Spleen (tissue), 7 donors: ENCODE measurements at regions not wholly inside any gene's neighbourhood (a gene's known extent, or its start where the extent isn't known, plus 50 kb on each side); places are given as distances from the start of the nearest gene placed in this dataset.

ENCODE experiments used
- CTCF ChIP-seq, 11 experiments: fragments of 200-600 bp in 7 of 11; fragments of 450-650 bp in 4 of 11; sonication (generic) in 4 of 11; IDR thresholded peaks in 8 of 11; conservative IDR thresholded peaks in 3 of 11; 1 replicate in 7 of 11; 2 replicates in 4 of 11; pipeline versions ENCODE4 v1.4.0 to v1.8.0; 2016 to 2021; ENCODE audit warnings: antibody characterized with exemption in 11 of 11, inconsistent platforms in 4 of 11, mild to moderate bottlenecking in 1 of 11
- POLR2A ChIP-seq, 3 donors: fragments of 450-650 bp; IDR thresholded peaks; one replicate each; pipeline ENCODE4 v1.5.1; 2017; ENCODE audit warnings: antibody characterized with exemption in 3 of 3, mild to moderate bottlenecking in 1 of 3
- POLR2AphosphoS5 ChIP-seq, 3 donors: sonication (generic); formaldehyde crosslinking; IDR thresholded peaks; one replicate each; pipeline ENCODE4 v1.5.1; 2017; ENCODE audit warnings: antibody characterized with exemption in 3 of 3
- donor health status: DM: no; HTN: no; CAD: no; lungs with moderate emphysema.
- donor health status: DM: no; HTN: no; CAD: no.
- donor health status: DM: no; HTN: no; CAD: no.

DNA sequence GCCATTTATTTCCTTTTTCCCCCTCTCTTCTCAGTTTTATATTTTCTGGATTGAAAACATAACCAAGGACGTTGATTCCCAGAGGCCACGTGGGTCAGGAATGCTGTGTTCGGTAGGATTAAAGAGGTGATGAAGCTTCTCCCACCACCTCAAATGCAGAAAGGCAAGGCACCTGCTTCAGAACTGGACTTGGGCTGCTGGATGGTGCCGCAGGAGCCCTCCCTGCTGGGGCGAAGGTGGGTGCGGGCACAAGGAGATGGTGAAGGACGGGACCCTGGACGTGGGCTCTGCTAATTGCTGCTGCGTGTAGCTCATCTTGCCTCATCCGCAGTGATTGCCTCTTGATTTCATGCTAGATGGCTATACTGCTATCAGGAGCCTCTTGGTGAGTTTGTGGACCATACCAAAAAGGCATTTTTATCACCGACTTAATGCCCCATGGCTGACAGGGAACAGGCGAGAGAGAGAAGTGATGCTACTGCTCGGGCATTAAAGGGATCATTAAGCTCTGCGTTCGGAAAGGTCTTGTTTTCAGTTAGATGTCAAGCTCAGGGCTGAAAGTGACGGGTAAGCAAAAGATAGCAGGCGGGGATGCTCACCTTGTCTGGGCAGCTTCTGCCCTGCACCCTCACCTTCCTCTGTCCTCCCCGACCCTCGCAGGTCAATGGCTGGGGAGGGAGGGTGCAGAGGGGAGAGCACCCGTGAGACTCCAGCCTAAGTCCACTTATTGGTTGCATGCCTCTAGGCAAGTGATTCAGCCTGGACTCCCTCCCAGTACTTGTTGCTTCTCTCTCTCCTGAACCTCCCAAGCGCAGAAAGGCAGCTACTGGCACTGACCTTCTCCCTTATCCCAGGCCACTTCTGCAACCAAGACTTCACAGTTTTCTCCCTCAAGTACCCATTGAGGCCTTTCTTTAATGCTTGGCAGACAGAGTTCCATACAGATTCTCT is 71.6 kb upstream of the FSTL4 start:
- TF ChIP-seq CTCF (IDR thresholded peaks at IDR 0.05 in 8 of 11, conservative IDR thresholded peaks at IDR 0.05 in 3 of 11) (no peak), POLR2AphosphoS5 (IDR thresholded peaks at IDR 0.05) (no peak), POLR2A (IDR thresholded peaks at IDR 0.05) (no peak)
